ENCODE measurements at regions not wholly inside any gene's neighbourhood (a gene's known extent, or its start where the extent isn't known, plus 50 kb on each side); places are given as distances from the start of the nearest gene placed in this dataset.

GRCh38 chr9:87059772-87060171, 112.5 kb upstream of the GAS1 start:
- Histone ChIP-seq H3K9ac (ENCODE audit: low read length) (no peak overlapping the region), H4K20me1 (ENCODE audit: insufficient read depth, low read depth, low read length) (no peaks in the 10 kb centered on the region), H3K4me2 (ENCODE audit: low read depth, low read length, poor library complexity, severe bottlenecking) (no peak overlapping the region), H3K4me3 (ENCODE audit: low read length) (no peak overlapping the region), H3K79me2 (ENCODE audit: low read length) (no peaks in the 10 kb centered on the region), H3K9me2 (replicated peaks; ENCODE audit: insufficient read depth, low read length) (no peaks in the 10 kb centered on the region), H3K9me3 (ENCODE audit: low read length) (no peaks in the 10 kb centered on the region), H2AFZ (ENCODE audit: low read length) (no peak overlapping the region), H3K27ac (ENCODE audit: low read length) (no peak overlapping the region), H3K27me3 (ENCODE audit: low read length) (no peaks in the 10 kb centered on the region), H3K36me3 (ENCODE audit: insufficient read depth, low read length) (no peaks in the 10 kb centered on the region), H3K4me1 (ENCODE audit: low read length) (no peaks in the 10 kb centered on the region)
- no peak for DNase-seq

- Histone ChIP-seq H3K9ac (ENCODE audit: low read length) (no peak overlapping the region), H3K36me3 (ENCODE audit: insufficient read depth, low read length) (no peaks in the 10 kb centered on the region)
- no peak for DNase-seq
Observed at GRCh38 chr9:87062746-87063145, 115.4 kb upstream of the GAS1 start.

GRCh38 chr9:87063246-87063645, 115.9 kb upstream of the GAS1 start:
- Histone ChIP-seq H3K9me2 (replicated peaks; ENCODE audit: insufficient read depth, low read length) (no peaks in the 10 kb centered on the region), H3K9me3 (ENCODE audit: low read length) (no peaks in the 10 kb centered on the region), H3K79me2 (ENCODE audit: low read length) (no peaks in the 10 kb centered on the region), H3K4me2 (ENCODE audit: low read depth, low read length, poor library complexity, severe bottlenecking) (no peak overlapping the region), H4K20me1 (ENCODE audit: insufficient read depth, low read depth, low read length) (no peaks in the 10 kb centered on the region), H3K4me1 (ENCODE audit: low read length) (no peaks in the 10 kb centered on the region), H2AFZ (ENCODE audit: low read length) (no peak overlapping the region), H3K4me3 (ENCODE audit: low read length) (no peak overlapping the region), H3K27me3 (ENCODE audit: low read length) (no peaks in the 10 kb centered on the region), H3K36me3 (ENCODE audit: insufficient read depth, low read length) (no peaks in the 10 kb centered on the region), H3K27ac (ENCODE audit: low read length) (no peak overlapping the region), H3K9ac (ENCODE audit: low read length) (no peak overlapping the region)
- DNase-seq: no peak

More at GRCh38 chr9:87062746-87063145, 115.4 kb upstream of the GAS1 start:
- Histone ChIP-seq H4K20me1 (ENCODE audit: insufficient read depth, low read depth, low read length) (no peaks in the 10 kb centered on the region), H3K27me3 (ENCODE audit: low read length) (no peaks in the 10 kb centered on the region), H3K4me3 (ENCODE audit: low read length) (no peak overlapping the region), H3K79me2 (ENCODE audit: low read length) (no peaks in the 10 kb centered on the region), H3K4me1 (ENCODE audit: low read length) (no peaks in the 10 kb centered on the region), H2AFZ (ENCODE audit: low read length) (no peak overlapping the region), H3K27ac (ENCODE audit: low read length) (no peak overlapping the region), H3K9me3 (ENCODE audit: low read length) (no peaks in the 10 kb centered on the region), H3K4me2 (ENCODE audit: low read depth, low read length, poor library complexity, severe bottlenecking) (no peak overlapping the region), H3K9me2 (replicated peaks; ENCODE audit: insufficient read depth, low read length) (no peaks in the 10 kb centered on the region)

- H3K9ac ChIP-seq (ENCODE audit: low read length): no peak overlapping the region
- no peaks in the 10 kb centered on the region for H3K9me2 ChIP-seq (replicated peaks; ENCODE audit: insufficient read depth, low read length)
- H3K4me1 ChIP-seq (ENCODE audit: low read length): no peaks in the 10 kb centered on the region
- H3K27ac ChIP-seq (ENCODE audit: low read length): no peak overlapping the region
- no peaks in the 10 kb centered on the region for H4K20me1 ChIP-seq (ENCODE audit: insufficient read depth, low read depth, low read length)
- H3K36me3 ChIP-seq (ENCODE audit: insufficient read depth, low read length): no peaks in the 10 kb centered on the region
- DNase-seq: no peak
- H3K27me3 ChIP-seq (ENCODE audit: low read length): no peaks in the 10 kb centered on the region
- no peaks in the 10 kb centered on the region for H3K9me3 ChIP-seq (ENCODE audit: low read length)
- H2AFZ ChIP-seq (ENCODE audit: low read length): no peak overlapping the region
- no peaks in the 10 kb centered on the region for H3K79me2 ChIP-seq (ENCODE audit: low read length)
- no peak overlapping the region for H3K4me3 ChIP-seq (ENCODE audit: low read length)
- H3K4me2 ChIP-seq (ENCODE audit: low read depth, low read length, poor library complexity, severe bottlenecking): no peak overlapping the region
Observed at GRCh38 chr9:87063871-87064270, 116.6 kb upstream of the GAS1 start.

GRCh38 chr9:87064311-87064710, 117.0 kb upstream of the GAS1 start:
- Histone ChIP-seq H3K4me2 (ENCODE audit: low read depth, low read length, poor library complexity, severe bottlenecking) (no peak overlapping the region), H3K27me3 (ENCODE audit: low read length) (no peaks in the 10 kb centered on the region), H3K9me3 (ENCODE audit: low read length) (no peaks in the 10 kb centered on the region), H3K36me3 (ENCODE audit: insufficient read depth, low read length) (no peaks in the 10 kb centered on the region), H3K9me2 (replicated peaks; ENCODE audit: insufficient read depth, low read length) (no peaks in the 10 kb centered on the region), H2AFZ (ENCODE audit: low read length) (no peak overlapping the region), H3K79me2 (ENCODE audit: low read length) (no peaks in the 10 kb centered on the region), H3K4me3 (ENCODE audit: low read length) (no peak overlapping the region), H3K4me1 (ENCODE audit: low read length) (no peaks in the 10 kb centered on the region), H3K9ac (ENCODE audit: low read length) (no peak overlapping the region), H4K20me1 (ENCODE audit: insufficient read depth, low read depth, low read length) (no peaks in the 10 kb centered on the region), H3K27ac (ENCODE audit: low read length) (no peak overlapping the region)
- DNase-seq: no peak

GRCh38 chr9:87065981-87066380, 118.7 kb upstream of the GAS1 start:
- Histone ChIP-seq H3K36me3 (ENCODE audit: insufficient read depth, low read length) (no peaks in the 10 kb centered on the region), H3K79me2 (ENCODE audit: low read length) (no peaks in the 10 kb centered on the region), H2AFZ (ENCODE audit: low read length) (no peak overlapping the region), H3K4me1 (ENCODE audit: low read length) (no peaks in the 10 kb centered on the region), H3K9me3 (ENCODE audit: low read length) (no peaks in the 10 kb centered on the region), H3K4me2 (ENCODE audit: low read depth, low read length, poor library complexity, severe bottlenecking) (no peak overlapping the region), H3K27me3 (ENCODE audit: low read length) (no peaks in the 10 kb centered on the region), H3K27ac (ENCODE audit: low read length) (no peak overlapping the region), H3K4me3 (ENCODE audit: low read length) (no peak overlapping the region), H3K9ac (ENCODE audit: low read length) (no peak overlapping the region), H4K20me1 (ENCODE audit: insufficient read depth, low read depth, low read length) (no peaks in the 10 kb centered on the region), H3K9me2 (replicated peaks; ENCODE audit: insufficient read depth, low read length) (no peaks in the 10 kb centered on the region)
- no peak for DNase-seq

- Histone ChIP-seq H3K79me2 (ENCODE audit: low read length) (no peaks in the 10 kb centered on the region), H3K9me2 (replicated peaks; ENCODE audit: insufficient read depth, low read length) (no peaks in the 10 kb centered on the region), H3K27me3 (ENCODE audit: low read length) (no peaks in the 10 kb centered on the region), H3K9ac (ENCODE audit: low read length) (no peak overlapping the region), H4K20me1 (ENCODE audit: insufficient read depth, low read depth, low read length) (no peaks in the 10 kb centered on the region), H3K9me3 (ENCODE audit: low read length) (no peaks in the 10 kb centered on the region), H3K4me1 (ENCODE audit: low read length) (no peaks in the 10 kb centered on the region), H2AFZ (ENCODE audit: low read length) (no peak overlapping the region), H3K4me3 (ENCODE audit: low read length) (no peak overlapping the region), H3K36me3 (ENCODE audit: insufficient read depth, low read length) (no peaks in the 10 kb centered on the region), H3K27ac (ENCODE audit: low read length) (no peak overlapping the region), H3K4me2 (ENCODE audit: low read depth, low read length, poor library complexity, severe bottlenecking) (no peak overlapping the region)
- no peak for DNase-seq
Observed at GRCh38 chr9:87067426-87067825, 120.1 kb upstream of the GAS1 start.

GRCh38 chr9:87068177-87068840, 121.0 kb upstream of the GAS1 start:
- Histone ChIP-seq H3K4me3 (ENCODE audit: low read length) (no peak overlapping the region), H3K36me3 (ENCODE audit: insufficient read depth, low read length) (no peaks in the 10 kb centered on the region), H3K27ac (ENCODE audit: low read length) (no peak overlapping the region), H3K4me2 (ENCODE audit: low read depth, low read length, poor library complexity, severe bottlenecking) (no peak overlapping the region), H3K4me1 (ENCODE audit: low read length) (no peaks in the 10 kb centered on the region), H3K9me3 (ENCODE audit: low read length) (no peaks in the 10 kb centered on the region), H3K9me2 (replicated peaks; ENCODE audit: insufficient read depth, low read length) (no peaks in the 10 kb centered on the region), H3K79me2 (ENCODE audit: low read length) (no peaks in the 10 kb centered on the region), H3K9ac (ENCODE audit: low read length) (no peak overlapping the region), H4K20me1 (ENCODE audit: insufficient read depth, low read depth, low read length) (no peaks in the 10 kb centered on the region), H2AFZ (ENCODE audit: low read length) (no peak overlapping the region), H3K27me3 (ENCODE audit: low read length) (no peaks in the 10 kb centered on the region)
- DNase-seq: no peak

GRCh38 chr9:87069690-87070089, 122.4 kb upstream of the GAS1 start:
- Histone ChIP-seq H3K27ac (ENCODE audit: low read length) (no peak overlapping the region), H3K4me1 (ENCODE audit: low read length) (no peaks in the 10 kb centered on the region), H3K4me2 (ENCODE audit: low read depth, low read length, poor library complexity, severe bottlenecking) (no peak overlapping the region), H3K9me3 (ENCODE audit: low read length) (no peaks in the 10 kb centered on the region), H3K9ac (ENCODE audit: low read length) (no peak overlapping the region), H3K9me2 (replicated peaks; ENCODE audit: insufficient read depth, low read length) (no peaks in the 10 kb centered on the region), H2AFZ (ENCODE audit: low read length) (no peak overlapping the region), H4K20me1 (ENCODE audit: insufficient read depth, low read depth, low read length) (no peaks in the 10 kb centered on the region), H3K36me3 (ENCODE audit: insufficient read depth, low read length) (no peaks in the 10 kb centered on the region), H3K4me3 (ENCODE audit: low read length) (no peak overlapping the region), H3K27me3 (ENCODE audit: low read length) (no peaks in the 10 kb centered on the region), H3K79me2 (ENCODE audit: low read length) (no peaks in the 10 kb centered on the region)
- no peak for DNase-seq

All from Karpas-422 (cell line).